Liver (tissue), 8 donors: ENCODE measurements at regions not wholly inside any gene's neighbourhood (a gene's known extent, or its start where the extent isn't known, plus 50 kb on each side); places are given as distances from the start of the nearest gene placed in this dataset.
"Not testable (repeated sequence)": the region's sequence is repeated elsewhere in the genome, so short reads cannot be mapped to it uniquely, and the experiment has no call there.

Experiments
- DNase-seq: peaks from one replicate; pipeline ENCODE4 v3.0.0-alpha.2; 2017; ENCODE audit warnings: low spot score
- H3K27ac ChIP-seq, 2 donors: one replicate each; pipeline ENCODE4 v1.7.0; 2013; ENCODE audit warnings: inconsistent platforms in 2 of 2, low read length in 2 of 2, control low read depth in 1 of 2, low read depth in 1 of 2, mild to moderate bottlenecking in 1 of 2
- H3K27me3 ChIP-seq, 4 donors: one replicate each; pipeline versions ENCODE4 v1.6.1 to v1.7.0; 2013; ENCODE audit warnings: low read length in 3 of 4, inconsistent platforms in 1 of 4, mild to moderate bottlenecking in 1 of 4, moderate library complexity in 1 of 4; ENCODE audit not compliant: control insufficient read depth in 4 of 4, insufficient read depth in 4 of 4
- H3K36me3 ChIP-seq, 4 donors: one replicate each; pipeline versions ENCODE4 v1.6.1 to v1.7.0; 2013; ENCODE audit warnings: low read length in 3 of 4, mild to moderate bottlenecking in 3 of 4, low read depth in 1 of 4, moderate library complexity in 1 of 4; ENCODE audit not compliant: control insufficient read depth in 4 of 4, insufficient read depth in 3 of 4
- H3K4me1 ChIP-seq, 4 donors: one replicate each; pipeline versions ENCODE4 v1.6.1 to v1.7.0; 2013; ENCODE audit warnings: low read length in 3 of 4, mild to moderate bottlenecking in 3 of 4, moderate library complexity in 1 of 4; ENCODE audit not compliant: control insufficient read depth in 4 of 4, insufficient read depth in 4 of 4
- H3K4me3 ChIP-seq, 3 donors: one replicate each; pipeline versions ENCODE4 v1.6.1 to v1.7.0; 2013; ENCODE audit warnings: low read length in 3 of 3, control low read depth in 1 of 3, low read depth in 1 of 3, mild to moderate bottlenecking in 1 of 3
- H3K9ac ChIP-seq, 2 donors: one replicate each; pipeline ENCODE4 v1.7.0; 2013; ENCODE audit warnings: low read length in 2 of 2, mild to moderate bottlenecking in 2 of 2, moderate library complexity in 2 of 2, control low read depth in 1 of 2, low read depth in 1 of 2
- H3K9me3 ChIP-seq, 4 donors: one replicate each; pipeline versions ENCODE4 v1.6.1 to v1.7.0; 2013; ENCODE audit warnings: low read length in 3 of 4; ENCODE audit not compliant: control insufficient read depth in 4 of 4
- ATF3 ChIP-seq: IDR thresholded peaks from 2 replicates; pipeline ENCODE4 v1.6.1; 2016; ENCODE audit warnings: antibody characterized with exemption
- CTCF ChIP-seq: fragments of 150-350 bp; IDR thresholded peaks from 2 replicates; pipeline ENCODE4 v1.5.1; 2017; ENCODE audit warnings: improper control_type of control experiment, low read depth, low read length; ENCODE audit not compliant: missing input control
- EGR1 ChIP-seq, 2 donors: IDR thresholded peaks; 2 replicates each; pipeline ENCODE4 v1.6.1; 2016 to 2018; ENCODE audit warnings: antibody characterized with exemption in 2 of 2, low read depth in 2 of 2
- FOXA2 ChIP-seq: IDR thresholded peaks from 2 replicates; pipeline ENCODE4 v1.6.1; 2016; ENCODE audit warnings: antibody characterized with exemption
- HNF4A ChIP-seq, 2 donors: conservative IDR thresholded peaks; 2 replicates each; pipeline ENCODE4 v1.6.1; 2016; ENCODE audit warnings: antibody characterized with exemption in 2 of 2, mild to moderate bottlenecking in 2 of 2
- HNF4G ChIP-seq: IDR thresholded peaks from 2 replicates; pipeline ENCODE4 v1.6.1; 2016; ENCODE audit warnings: antibody characterized with exemption
- MAX ChIP-seq: IDR thresholded peaks from 2 replicates; pipeline ENCODE4 v1.6.1; 2016; ENCODE audit warnings: antibody characterized with exemption
- RAD21 ChIP-seq, 2 donors: IDR thresholded peaks; 2 replicates each; pipeline ENCODE4 v1.6.1; 2016; ENCODE audit warnings: antibody characterized with exemption in 2 of 2, mild to moderate bottlenecking in 2 of 2
- YY1 ChIP-seq: IDR thresholded peaks from 2 replicates; pipeline ENCODE4 v1.6.1; 2016; ENCODE audit warnings: antibody characterized with exemption, mild to moderate bottlenecking
- ZBTB33 ChIP-seq: IDR thresholded peaks from 2 replicates; pipeline ENCODE4 v1.6.1; 2016; ENCODE audit warnings: antibody characterized with exemption
- WGBS: extraction: QIAGEN DNeasy Blood & Tissue Kit; methylation state at CpG from one replicate; pipeline ENCODE4 v1.1.7; 2013; 5-methylcytosine and 5-hydroxymethylcytosine counted together
- donor health status: healthy.
- donor health status: healthy.
- donor health status: healthy.
- donor health status: healthy.
- donor health status: healthy.

GRCh38 chr6:934686-935085 lies 241.7 kb upstream of the EXOC2 start:
- H3K4me3 ChIP-seq, result no peak overlapping the region

GRCh38 chr6:931919-932318 lies 239.0 kb upstream of the EXOC2 start:
- H3K9me3 ChIP-seq, DNase-seq, H3K9ac ChIP-seq, H3K4me1 ChIP-seq, H3K36me3 ChIP-seq, H3K27me3 ChIP-seq, H3K4me3 ChIP-seq, H3K27ac ChIP-seq: not testable (repeated sequence)
- 96% methylated on average over 4 of the region's 4 CpGs for WGBS

More at GRCh38 chr6:934686-935085, 241.7 kb upstream of the EXOC2 start:
- Histone ChIP-seq H3K27me3 (peaks cover 0 to 4% (median 0%) of the 10 kb centered on the region in 4 donors), H3K9me3 (no peaks in the 10 kb centered on the region), H3K27ac (no peak overlapping the region), H3K4me1 (no peaks in the 10 kb centered on the region), H3K36me3 (no peaks in the 10 kb centered on the region), H3K9ac (no peak overlapping the region)
- TF ChIP-seq RAD21 (IDR thresholded peaks at IDR 0.05) (no peak), ZBTB33 (no peak), FOXA2 (no peak), HNF4G (no peak), CTCF (no peak), YY1 (no peak)
- 72% methylated on average over 3 of the region's 3 CpGs for WGBS
- DNase-seq, result no peak

- DNase-seq, result no peak
- Histone ChIP-seq H3K27me3 (peaks cover 0 to 4% (median 1%) of the 10 kb centered on the region in 4 donors), H3K9ac (no peak overlapping the region), H3K4me3 (no peak overlapping the region), H3K4me1 (no peaks in the 10 kb centered on the region), H3K27ac (no peak overlapping the region), H3K9me3 (peaks cover 0 to under 1% (median 0%) of the 10 kb centered on the region in 4 donors), H3K36me3 (no peaks in the 10 kb centered on the region)
- TF ChIP-seq EGR1 (IDR thresholded peaks at IDR 0.05; ENCODE audit: low read depth in 2 of 2) (no peak), FOXA2 (no peak), RAD21 (IDR thresholded peaks at IDR 0.05) (no peak), MAX (no peak), ATF3 (no peak), CTCF (no peak), ZBTB33 (no peak), HNF4A (conservative IDR thresholded peaks at IDR 0.05) (no peak), HNF4G (no peak)
- WGBS, result 94% methylated on average over 11 of the region's 11 CpGs
Measured at GRCh38 chr6:927157-927556, 234.2 kb upstream of the EXOC2 start.
